ENCODE measurements at regions not wholly inside any gene's neighbourhood (a gene's known extent, or its start where the extent isn't known, plus 50 kb on each side); places are given as distances from the start of the nearest gene placed in this dataset.

GRCh38 chr5:133744051-133744959 lies 132.0 kb upstream of the FSTL4 start:
- no peak for TF ChIP-seq CTCF (conservative IDR thresholded peaks at IDR 0.05; ENCODE audit: low read length)
- TF ChIP-seq EZH2phosphoT487 (IDR thresholded peaks at IDR 0.05; ENCODE audit: borderline replicate concordance, low read depth, low read length): no peak

All from OCI-LY7 (cell line).